ENCODE measurements at regions not wholly inside any gene's neighbourhood (a gene's known extent, or its start where the extent isn't known, plus 50 kb on each side); places are given as distances from the start of the nearest gene placed in this dataset.

DNA sequence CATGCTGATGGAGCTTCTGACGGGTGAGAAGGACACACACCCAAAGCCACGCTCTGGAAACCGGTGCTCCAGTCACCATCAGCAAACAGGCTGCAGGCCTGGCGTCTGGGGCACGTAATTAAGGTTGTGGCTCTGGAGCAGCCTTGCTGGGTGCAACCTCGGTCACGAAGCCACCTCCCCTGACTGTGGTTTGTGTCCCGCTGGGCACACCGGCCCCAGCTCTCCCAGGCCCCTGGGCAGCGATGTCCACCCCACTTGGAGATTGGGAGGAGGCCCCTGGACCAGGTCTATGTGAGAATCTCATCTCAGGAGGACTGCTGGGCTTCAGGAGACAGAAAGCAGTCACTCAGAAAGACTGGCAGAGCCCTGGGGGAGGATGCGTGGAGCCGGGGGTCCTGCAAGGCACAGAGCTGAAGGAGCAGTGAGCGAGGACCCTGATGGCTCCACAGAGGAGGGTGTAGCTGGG, 631.6 kb downstream of the BRD1 start:
- TF ChIP-seq, protein P1, sequence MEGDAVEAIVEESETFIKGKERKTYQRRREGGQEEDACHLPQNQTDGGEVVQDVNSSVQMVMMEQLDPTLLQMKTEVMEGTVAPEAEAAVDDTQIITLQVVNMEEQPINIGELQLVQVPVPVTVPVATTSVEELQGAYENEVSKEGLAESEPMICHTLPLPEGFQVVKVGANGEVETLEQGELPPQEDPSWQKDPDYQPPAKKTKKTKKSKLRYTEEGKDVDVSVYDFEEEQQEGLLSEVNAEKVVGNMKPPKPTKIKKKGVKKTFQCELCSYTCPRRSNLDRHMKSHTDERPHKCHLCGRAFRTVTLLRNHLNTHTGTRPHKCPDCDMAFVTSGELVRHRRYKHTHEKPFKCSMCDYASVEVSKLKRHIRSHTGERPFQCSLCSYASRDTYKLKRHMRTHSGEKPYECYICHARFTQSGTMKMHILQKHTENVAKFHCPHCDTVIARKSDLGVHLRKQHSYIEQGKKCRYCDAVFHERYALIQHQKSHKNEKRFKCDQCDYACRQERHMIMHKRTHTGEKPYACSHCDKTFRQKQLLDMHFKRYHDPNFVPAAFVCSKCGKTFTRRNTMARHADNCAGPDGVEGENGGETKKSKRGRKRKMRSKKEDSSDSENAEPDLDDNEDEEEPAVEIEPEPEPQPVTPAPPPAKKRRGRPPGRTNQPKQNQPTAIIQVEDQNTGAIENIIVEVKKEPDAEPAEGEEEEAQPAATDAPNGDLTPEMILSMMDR (IDR thresholded peaks at IDR 0.05; ENCODE audit: borderline replicate concordance, insufficient read depth, low read depth, low read length): no peak
- H3K4me3 ChIP-seq (ENCODE audit: low read depth, low read length): no peak overlapping the region

DNA sequence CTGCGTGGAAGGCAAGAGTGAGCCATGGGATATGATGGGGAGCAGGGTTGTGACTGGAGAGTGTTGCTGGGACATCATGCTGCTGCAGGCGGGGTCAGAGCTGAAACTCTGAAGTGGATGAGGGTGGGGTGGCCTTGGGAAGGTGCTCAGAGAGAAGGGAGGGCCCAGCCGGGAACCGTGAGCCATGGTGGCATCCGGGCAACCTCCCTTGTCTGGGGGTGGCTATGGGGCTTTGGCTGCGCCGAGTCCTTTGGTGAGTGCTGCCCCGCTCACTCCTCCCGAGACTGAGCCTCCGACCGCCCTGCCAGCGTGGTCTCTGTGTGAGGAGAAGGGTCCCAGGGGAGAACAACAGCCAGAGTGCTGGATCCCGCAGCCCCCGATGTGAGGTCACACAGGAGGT, 632.0 kb downstream of the BRD1 start:
- H3K4me3 ChIP-seq (ENCODE audit: low read depth, low read length): no peak overlapping the region
- TF ChIP-seq, protein P1 (IDR thresholded peaks at IDR 0.05; ENCODE audit: borderline replicate concordance, insufficient read depth, low read depth, low read length): no peak

DNA sequence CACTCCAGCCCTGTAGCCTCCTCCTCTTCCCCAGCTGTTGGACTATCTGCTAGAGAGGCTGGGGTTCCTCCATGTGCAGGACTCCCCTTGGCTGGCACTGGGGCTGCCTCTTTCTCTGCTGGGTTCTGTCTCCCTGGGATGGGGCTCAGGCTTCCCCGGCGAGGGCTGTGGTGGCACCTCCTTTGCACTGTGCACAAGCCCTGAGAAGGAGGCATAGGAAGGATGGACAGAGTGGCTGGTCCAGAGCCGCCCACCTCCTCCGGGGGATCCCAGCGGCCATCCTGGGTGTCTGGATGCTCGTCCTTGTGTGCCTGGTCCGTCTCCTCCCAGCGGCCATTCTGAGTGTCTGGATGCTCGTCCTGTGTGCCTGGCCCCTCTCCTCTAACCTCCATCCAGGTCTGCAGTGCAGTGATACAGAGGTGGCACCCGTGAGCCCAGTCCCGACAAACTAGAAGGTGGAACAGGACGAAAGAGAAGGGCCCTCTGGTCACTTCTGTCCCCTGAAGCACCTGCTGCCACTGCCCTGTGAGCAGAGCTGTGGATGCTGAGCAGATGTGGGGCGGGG, 633.7 kb downstream of the BRD1 start:
- H3K4me3 ChIP-seq (ENCODE audit: low read depth, low read length): no peak overlapping the region
- TF ChIP-seq, protein P1 (IDR thresholded peaks at IDR 0.05; ENCODE audit: borderline replicate concordance, insufficient read depth, low read depth, low read length): no peak

DNA sequence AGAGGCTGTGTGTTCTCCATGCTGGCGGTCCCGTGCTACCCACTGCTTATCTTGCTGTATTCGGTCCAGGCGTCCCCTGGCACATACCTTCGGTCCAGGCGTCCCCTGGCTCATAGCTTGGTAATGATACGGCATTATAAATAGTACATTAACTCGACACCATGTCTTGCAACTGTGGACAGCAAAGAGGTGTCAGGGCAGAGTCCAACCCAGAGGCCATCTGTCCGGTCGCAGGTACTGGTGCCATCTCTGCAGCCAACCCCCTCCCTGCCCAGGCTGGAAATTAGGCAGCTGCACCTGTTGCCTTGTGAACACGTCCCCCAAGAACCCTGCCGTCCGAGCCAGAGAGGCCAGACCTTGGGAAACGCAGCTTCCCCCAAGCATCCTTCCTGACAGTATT, 634.3 kb downstream of the BRD1 start:
- TF ChIP-seq, protein P1 (IDR thresholded peaks at IDR 0.05; ENCODE audit: borderline replicate concordance, insufficient read depth, low read depth, low read length): no peak
- no peak overlapping the region for H3K4me3 ChIP-seq (ENCODE audit: low read depth, low read length)

DNA sequence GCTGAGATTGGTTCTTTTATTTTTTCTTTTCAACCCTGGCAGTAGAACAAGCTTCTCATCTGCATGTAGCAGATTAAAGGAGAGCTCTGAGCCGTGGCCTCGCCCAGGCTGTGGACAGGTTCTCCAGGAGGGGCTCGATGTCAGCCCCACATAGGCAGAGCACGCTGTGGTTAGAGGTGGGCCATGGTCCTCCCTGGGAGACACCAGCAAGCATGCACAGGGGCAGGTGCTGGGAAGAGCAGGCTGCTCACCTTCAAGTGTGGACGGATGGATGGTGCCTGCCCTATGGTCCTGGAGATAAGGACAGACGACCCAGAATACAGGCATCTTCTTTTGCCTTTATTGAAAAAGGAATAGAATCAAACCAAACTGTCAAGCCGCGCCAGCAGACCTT, 634.8 kb downstream of the BRD1 start:
- TF ChIP-seq, protein P1 (IDR thresholded peaks at IDR 0.05; ENCODE audit: borderline replicate concordance, insufficient read depth, low read depth, low read length): no peak

DNA sequence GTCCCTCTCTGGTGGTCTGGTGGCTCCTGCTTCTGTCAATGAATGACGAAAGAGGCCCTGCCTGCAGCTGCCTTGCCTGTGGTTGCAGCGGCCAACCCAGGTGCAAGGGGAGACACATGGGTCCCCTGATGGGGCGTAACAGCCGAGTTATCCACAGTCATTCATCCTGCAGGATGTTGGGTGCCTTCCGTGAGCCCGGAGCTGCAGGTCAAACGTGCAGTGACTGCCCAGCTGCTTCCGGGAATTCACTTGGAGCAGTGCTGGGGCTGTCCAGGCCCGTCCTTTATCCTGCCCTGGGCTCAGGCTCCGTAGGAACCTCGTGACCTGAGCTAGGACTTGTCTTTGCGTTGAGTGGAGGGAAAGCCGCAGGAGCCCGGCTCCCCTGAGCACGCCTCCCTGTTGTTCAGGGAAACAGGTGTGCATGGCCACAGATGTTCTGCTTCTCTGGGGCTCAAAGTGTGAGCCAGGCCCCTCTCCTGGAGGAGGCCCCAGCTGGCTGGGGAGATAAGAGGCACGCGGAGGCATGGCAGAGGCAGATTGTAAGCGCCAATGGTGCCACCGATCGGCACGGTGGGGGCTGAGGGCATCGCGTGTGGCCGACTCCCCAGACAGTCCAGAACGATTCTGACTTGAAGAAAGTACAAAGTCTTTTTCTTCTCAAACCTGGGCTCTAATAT, 635.4 kb downstream of the BRD1 start:
- no peak overlapping the region for H3K4me3 ChIP-seq (ENCODE audit: low read depth, low read length)
- TF ChIP-seq, protein P1 (IDR thresholded peaks at IDR 0.05; ENCODE audit: borderline replicate concordance, insufficient read depth, low read depth, low read length): no peak

More for the DNA sequence above, 634.8 kb downstream of the BRD1 start:
- H3K4me3 ChIP-seq (ENCODE audit: low read depth, low read length): no peak overlapping the region

DNA sequence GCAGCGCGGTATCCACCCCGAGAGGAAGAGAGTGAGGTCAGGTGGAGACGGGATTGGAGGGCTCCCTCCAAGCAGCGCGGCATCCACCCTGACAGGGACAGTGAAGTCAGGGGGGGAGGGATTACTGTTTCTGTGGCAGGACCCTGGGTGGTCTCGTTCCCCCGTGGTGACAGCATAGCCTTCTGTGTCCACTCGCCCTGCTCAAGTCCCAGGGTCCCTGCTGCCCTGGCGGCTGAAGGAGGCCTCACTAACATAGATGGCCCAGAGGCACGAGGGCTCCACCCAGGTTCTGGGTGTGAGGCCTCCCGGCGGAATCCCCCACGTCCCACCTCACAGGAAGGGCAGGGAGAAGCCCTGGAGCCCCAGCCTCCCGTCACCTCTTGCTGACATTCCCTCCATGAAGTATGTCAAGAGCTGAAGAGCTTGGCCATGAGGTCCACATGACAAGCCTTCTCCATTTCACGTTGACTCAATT, 636.1 kb downstream of the BRD1 start:
- no peak overlapping the region for H3K4me3 ChIP-seq (ENCODE audit: low read depth, low read length)
- TF ChIP-seq, protein P1 (IDR thresholded peaks at IDR 0.05; ENCODE audit: borderline replicate concordance, insufficient read depth, low read depth, low read length): no peak
